ENCODE measurements at regions not wholly inside any gene's neighbourhood (a gene's known extent, or its start where the extent isn't known, plus 50 kb on each side); places are given as distances from the start of the nearest gene placed in this dataset.
A peak's percentile ranks its signal among the peaks of the same experiment; 100 is the strongest.

DNA sequence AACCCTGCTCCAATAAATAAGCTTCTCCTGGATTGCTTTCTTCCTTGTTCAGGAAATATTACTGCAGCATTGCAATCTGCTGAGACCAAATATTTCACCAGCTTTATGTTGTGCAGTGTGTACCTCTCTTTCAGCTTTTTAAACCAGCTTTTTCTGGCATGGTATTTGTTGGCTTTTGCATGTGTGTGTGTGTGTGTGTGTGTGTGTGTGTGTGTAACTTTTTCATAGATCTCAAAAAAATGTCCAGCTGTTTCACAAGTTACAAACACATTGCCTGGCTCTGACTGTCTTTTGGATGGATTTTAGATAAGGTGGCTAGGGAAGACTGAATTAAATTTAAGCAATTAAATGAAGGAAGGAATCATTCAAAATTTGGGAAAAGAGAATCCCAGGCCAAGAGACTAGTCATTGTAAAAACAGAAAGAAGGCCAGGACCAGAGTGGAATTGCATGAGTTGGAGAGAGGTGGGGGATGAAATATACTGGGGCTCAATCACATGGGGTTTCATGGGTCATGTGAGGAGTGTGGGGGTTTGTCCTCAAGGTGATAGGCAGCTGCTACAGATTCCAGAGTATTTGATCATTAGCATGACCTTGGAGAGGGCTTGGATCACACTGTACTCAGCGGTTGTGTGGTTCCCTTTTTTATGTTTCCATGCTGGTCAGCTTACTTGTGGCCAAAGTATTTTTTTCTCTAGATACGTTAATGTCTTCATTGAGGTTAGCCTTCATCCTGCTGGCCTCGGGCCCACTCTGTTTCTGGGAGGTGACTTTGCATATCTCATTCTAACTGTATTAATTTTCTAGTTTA, 357.7 kb upstream of the BOD1L1 start (continued):
- TF ChIP-seq, protein P1, sequence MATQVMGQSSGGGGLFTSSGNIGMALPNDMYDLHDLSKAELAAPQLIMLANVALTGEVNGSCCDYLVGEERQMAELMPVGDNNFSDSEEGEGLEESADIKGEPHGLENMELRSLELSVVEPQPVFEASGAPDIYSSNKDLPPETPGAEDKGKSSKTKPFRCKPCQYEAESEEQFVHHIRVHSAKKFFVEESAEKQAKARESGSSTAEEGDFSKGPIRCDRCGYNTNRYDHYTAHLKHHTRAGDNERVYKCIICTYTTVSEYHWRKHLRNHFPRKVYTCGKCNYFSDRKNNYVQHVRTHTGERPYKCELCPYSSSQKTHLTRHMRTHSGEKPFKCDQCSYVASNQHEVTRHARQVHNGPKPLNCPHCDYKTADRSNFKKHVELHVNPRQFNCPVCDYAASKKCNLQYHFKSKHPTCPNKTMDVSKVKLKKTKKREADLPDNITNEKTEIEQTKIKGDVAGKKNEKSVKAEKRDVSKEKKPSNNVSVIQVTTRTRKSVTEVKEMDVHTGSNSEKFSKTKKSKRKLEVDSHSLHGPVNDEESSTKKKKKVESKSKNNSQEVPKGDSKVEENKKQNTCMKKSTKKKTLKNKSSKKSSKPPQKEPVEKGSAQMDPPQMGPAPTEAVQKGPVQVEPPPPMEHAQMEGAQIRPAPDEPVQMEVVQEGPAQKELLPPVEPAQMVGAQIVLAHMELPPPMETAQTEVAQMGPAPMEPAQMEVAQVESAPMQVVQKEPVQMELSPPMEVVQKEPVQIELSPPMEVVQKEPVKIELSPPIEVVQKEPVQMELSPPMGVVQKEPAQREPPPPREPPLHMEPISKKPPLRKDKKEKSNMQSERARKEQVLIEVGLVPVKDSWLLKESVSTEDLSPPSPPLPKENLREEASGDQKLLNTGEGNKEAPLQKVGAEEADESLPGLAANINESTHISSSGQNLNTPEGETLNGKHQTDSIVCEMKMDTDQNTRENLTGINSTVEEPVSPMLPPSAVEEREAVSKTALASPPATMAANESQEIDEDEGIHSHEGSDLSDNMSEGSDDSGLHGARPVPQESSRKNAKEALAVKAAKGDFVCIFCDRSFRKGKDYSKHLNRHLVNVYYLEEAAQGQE (IDR thresholded peaks at IDR 0.05; ENCODE audit: unreplicated experiment), result no peak
- TF ChIP-seq STAT1 (IDR thresholded peaks at IDR 0.05; ENCODE audit: unreplicated experiment) (no peak), CREB1 (CRISPR knock-in tag; IDR thresholded peaks at IDR 0.05; ENCODE audit: low read depth) (no peak)
- TF ChIP-seq, protein P2, sequence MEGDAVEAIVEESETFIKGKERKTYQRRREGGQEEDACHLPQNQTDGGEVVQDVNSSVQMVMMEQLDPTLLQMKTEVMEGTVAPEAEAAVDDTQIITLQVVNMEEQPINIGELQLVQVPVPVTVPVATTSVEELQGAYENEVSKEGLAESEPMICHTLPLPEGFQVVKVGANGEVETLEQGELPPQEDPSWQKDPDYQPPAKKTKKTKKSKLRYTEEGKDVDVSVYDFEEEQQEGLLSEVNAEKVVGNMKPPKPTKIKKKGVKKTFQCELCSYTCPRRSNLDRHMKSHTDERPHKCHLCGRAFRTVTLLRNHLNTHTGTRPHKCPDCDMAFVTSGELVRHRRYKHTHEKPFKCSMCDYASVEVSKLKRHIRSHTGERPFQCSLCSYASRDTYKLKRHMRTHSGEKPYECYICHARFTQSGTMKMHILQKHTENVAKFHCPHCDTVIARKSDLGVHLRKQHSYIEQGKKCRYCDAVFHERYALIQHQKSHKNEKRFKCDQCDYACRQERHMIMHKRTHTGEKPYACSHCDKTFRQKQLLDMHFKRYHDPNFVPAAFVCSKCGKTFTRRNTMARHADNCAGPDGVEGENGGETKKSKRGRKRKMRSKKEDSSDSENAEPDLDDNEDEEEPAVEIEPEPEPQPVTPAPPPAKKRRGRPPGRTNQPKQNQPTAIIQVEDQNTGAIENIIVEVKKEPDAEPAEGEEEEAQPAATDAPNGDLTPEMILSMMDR (conservative IDR thresholded peaks at IDR 0.05; ENCODE audit: low read depth in 2 of 2), result no peak

DNA sequence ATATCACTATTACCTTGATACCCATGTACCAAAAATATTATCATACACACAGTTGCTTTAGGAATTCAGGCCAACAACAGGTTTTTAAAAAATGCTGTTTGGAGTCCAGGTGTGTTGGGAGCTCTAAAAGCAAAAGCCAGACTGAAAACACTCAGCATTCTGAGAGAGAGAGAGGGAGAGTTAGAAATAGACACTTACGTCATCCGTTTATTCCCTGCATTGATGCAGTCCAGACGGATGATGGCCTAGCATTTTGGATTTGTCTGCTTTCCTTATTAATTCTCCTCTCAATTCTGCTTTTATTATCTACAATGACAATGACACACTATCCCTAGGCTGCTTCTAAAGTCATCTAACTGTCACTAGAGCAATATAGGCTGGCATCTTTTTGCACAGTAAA, 358.3 kb upstream of the BOD1L1 start:
- Mint-ChIP-seq H3K4me1 (0 out of 3 replicates have a peak, but pooled peaks cover 2% of the 10 kb centered on the region), H3K36me3 (ENCODE audit: low read depth) (no peaks in the 10 kb centered on the region), H3K4me3 (no peak overlapping the region), H3K27me3 (ENCODE audit: insufficient read depth, low read depth, poor library complexity) (no peaks in the 10 kb centered on the region), H3K27ac (no peak overlapping the region), H3K9me3 (no peaks in the 10 kb centered on the region)
- H3F3A ChIP-seq (replicated peaks; ENCODE audit: low read depth), result no peaks in the 10 kb centered on the region
- 0 out of 2 replicates have a peak, but pooled peaks cover 4% of the 10 kb centered on the region for H3K9me2 ChIP-seq (ENCODE audit: insufficient read depth)
- no peak overlapping the region for H3K4me3 ChIP-seq
- ATAC-seq, result no peak
- H3K27me3 ChIP-seq (ENCODE audit: insufficient read depth), result no peaks in the 10 kb centered on the region
- 0 out of 2 replicates have a peak overlapping the region, but pooled peaks have one; percentile 20 for H2AFZ ChIP-seq
- H4K20me1 ChIP-seq (replicated peaks; ENCODE audit: insufficient read depth), result no peaks in the 10 kb centered on the region
- H3K27ac ChIP-seq (ENCODE audit: low read depth), result no peak overlapping the region
- H3K36me3 ChIP-seq (ENCODE audit: insufficient read depth), result no peaks in the 10 kb centered on the region
- no peak overlapping the region for H3K4me2 ChIP-seq
- H3K79me2 ChIP-seq (replicated peaks; ENCODE audit: insufficient read depth), result no peaks in the 10 kb centered on the region
- TF ChIP-seq POLR2AphosphoS5 (IDR thresholded peaks at IDR 0.05; ENCODE audit: low read depth), result no peak
- TF ChIP-seq, protein P2 (conservative IDR thresholded peaks at IDR 0.05; ENCODE audit: low read depth in 2 of 2), result no peak
- TF ChIP-seq, protein P3, sequence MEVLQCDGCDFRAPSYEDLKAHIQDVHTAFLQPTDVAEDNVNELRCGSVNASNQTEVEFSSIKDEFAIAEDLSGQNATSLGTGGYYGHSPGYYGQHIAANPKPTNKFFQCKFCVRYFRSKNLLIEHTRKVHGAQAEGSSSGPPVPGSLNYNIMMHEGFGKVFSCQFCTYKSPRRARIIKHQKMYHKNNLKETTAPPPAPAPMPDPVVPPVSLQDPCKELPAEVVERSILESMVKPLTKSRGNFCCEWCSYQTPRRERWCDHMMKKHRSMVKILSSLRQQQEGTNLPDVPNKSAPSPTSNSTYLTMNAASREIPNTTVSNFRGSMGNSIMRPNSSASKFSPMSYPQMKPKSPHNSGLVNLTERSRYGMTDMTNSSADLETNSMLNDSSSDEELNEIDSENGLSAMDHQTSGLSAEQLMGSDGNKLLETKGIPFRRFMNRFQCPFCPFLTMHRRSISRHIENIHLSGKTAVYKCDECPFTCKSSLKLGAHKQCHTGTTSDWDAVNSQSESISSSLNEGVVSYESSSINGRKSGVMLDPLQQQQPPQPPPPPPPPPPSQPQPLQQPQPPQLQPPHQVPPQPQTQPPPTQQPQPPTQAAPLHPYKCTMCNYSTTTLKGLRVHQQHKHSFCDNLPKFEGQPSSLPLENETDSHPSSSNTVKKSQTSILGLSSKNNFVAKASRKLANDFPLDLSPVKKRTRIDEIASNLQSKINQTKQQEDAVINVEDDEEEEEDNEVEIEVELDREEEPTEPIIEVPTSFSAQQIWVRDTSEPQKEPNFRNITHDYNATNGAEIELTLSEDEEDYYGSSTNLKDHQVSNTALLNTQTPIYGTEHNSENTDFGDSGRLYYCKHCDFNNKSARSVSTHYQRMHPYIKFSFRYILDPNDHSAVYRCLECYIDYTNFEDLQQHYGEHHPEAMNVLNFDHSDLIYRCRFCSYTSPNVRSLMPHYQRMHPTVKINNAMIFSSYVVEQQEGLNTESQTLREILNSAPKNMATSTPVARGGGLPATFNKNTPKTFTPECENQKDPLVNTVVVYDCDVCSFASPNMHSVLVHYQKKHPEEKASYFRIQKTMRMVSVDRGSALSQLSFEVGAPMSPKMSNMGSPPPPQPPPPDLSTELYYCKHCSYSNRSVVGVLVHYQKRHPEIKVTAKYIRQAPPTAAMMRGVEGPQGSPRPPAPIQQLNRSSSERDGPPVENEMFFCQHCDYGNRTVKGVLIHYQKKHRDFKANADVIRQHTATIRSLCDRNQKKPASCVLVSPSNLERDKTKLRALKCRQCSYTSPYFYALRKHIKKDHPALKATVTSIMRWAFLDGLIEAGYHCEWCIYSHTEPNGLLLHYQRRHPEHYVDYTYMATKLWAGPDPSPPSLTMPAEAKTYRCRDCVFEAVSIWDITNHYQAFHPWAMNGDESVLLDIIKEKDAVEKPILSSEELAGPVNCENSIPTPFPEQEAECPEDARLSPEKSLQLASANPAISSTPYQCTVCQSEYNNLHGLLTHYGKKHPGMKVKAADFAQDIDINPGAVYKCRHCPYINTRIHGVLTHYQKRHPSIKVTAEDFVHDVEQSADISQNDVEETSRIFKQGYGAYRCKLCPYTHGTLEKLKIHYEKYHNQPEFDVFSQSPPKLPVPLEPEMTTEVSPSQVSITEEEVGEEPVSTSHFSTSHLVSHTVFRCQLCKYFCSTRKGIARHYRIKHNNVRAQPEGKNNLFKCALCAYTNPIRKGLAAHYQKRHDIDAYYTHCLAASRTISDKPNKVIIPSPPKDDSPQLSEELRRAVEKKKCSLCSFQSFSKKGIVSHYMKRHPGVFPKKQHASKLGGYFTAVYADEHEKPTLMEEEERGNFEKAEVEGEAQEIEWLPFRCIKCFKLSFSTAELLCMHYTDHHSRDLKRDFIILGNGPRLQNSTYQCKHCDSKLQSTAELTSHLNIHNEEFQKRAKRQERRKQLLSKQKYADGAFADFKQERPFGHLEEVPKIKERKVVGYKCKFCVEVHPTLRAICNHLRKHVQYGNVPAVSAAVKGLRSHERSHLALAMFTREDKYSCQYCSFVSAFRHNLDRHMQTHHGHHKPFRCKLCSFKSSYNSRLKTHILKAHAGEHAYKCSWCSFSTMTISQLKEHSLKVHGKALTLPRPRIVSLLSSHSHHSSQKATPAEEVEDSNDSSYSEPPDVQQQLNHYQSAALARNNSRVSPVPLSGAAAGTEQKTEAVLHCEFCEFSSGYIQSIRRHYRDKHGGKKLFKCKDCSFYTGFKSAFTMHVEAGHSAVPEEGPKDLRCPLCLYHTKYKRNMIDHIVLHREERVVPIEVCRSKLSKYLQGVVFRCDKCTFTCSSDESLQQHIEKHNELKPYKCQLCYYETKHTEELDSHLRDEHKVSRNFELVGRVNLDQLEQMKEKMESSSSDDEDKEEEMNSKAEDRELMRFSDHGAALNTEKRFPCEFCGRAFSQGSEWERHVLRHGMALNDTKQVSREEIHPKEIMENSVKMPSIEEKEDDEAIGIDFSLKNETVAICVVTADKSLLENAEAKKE (CRISPR knock-in tag; IDR thresholded peaks at IDR 0.05), result no peak
- DNase-seq (ENCODE audit: low spot score), result no peak
- no peaks in the 10 kb centered on the region for H3K4me1 ChIP-seq (ENCODE audit: insufficient read depth)

Measured in GM23338 (cell line).